GM12878 (cell line): ENCODE measurements at regions not wholly inside any gene's neighbourhood (a gene's known extent, or its start where the extent isn't known, plus 50 kb on each side); places are given as distances from the start of the nearest gene placed in this dataset.

Experiments used
- ATAC-seq: fragments of 200-7000 bp; cut with Tn5 transposase; 3 replicates; pipeline ENCODE4 v1.9.1; 2020; ENCODE audit warnings: mild to moderate bottlenecking, moderate library complexity
- BruUV-seq: library from RNA; stranded (reverse); fragments of 400-500 nt; replicated peaks from 2 replicates; lab custom pipeline; 2021; lab: Mats Ljungman, UMichigan
- CTCF ChIA-PET: fragments of 300-600 bp; sonication (Branson Sonifier 250); formaldehyde crosslinking; extraction: SDS; loops from one replicate; lab custom pipeline; 2021; ENCODE audit warnings: inconsistent platforms; lab: Yijun Ruan, JAX
- POLR2A ChIA-PET: fragments of 350-600 bp; formaldehyde crosslinking; extraction: SDS; loops from one replicate; lab custom pipeline; 2021; ENCODE audit warnings: inconsistent platforms; lab: Charles Lee
- RAD21 ChIA-PET: fragments of 300-600 bp; sonication (Branson Sonifier 250); formaldehyde crosslinking; loops from one replicate; lab custom pipeline; 2023; ENCODE audit warnings: antibody characterized with exemption; ENCODE audit not compliant: unreplicated experiment; lab: Charles Lee
- SMC1A ChIA-PET: fragments of 300-600 bp; sonication (Branson Sonifier 250); formaldehyde crosslinking; loops from one replicate; lab custom pipeline; 2023; ENCODE audit not compliant: unreplicated experiment, uncharacterized antibody; lab: Charles Lee
- DNase-seq: peaks from one replicate; pipeline ENCODE4 v3.0.0-alpha.2; 2011; ENCODE audit warnings: low read depth, low spot score
- FAIRE-seq: peaks from 3 replicates; lab custom pipeline; 2011; peaks lifted over from hg19 to GRCh38; lab: Jason Lieb, UNC
- H2AFZ ChIP-seq: 2 replicates; pipeline ENCODE4 v1.6.0; 2011; ENCODE audit warnings: low read depth, low read length, control low read depth; ENCODE audit not compliant: control insufficient read depth
- H3K27ac ChIP-seq: 2 replicates; pipeline ENCODE4 v1.5.1; 2011; ENCODE audit warnings: control low read depth; ENCODE audit not compliant: control insufficient read depth, insufficient read depth
- H3K27me3 ChIP-seq, 2 experiments: replicated peaks in 1 of 2; 2 replicates each; pipeline versions ENCODE4 v1.6.0 to v1.6.1; 2011; ENCODE audit warnings: low read length in 1 of 2; ENCODE audit not compliant: control insufficient read depth in 2 of 2, insufficient read depth in 2 of 2
- H3K36me3 ChIP-seq, 2 experiments: 2 replicates each; pipeline ENCODE4 v1.5.1; 2011; ENCODE audit warnings: low read length in 1 of 2; ENCODE audit not compliant: control insufficient read depth in 2 of 2, insufficient read depth in 2 of 2
- H3K4me1 ChIP-seq: 2 replicates; pipeline ENCODE4 v1.6.1; 2011; ENCODE audit warnings: mild to moderate bottlenecking, low read length, moderate library complexity, mixed read lengths; ENCODE audit not compliant: control insufficient read depth, insufficient read depth
- H3K4me2 ChIP-seq: 2 replicates; pipeline ENCODE4 v1.6.0; 2011; ENCODE audit warnings: control low read depth; ENCODE audit not compliant: control insufficient read depth, insufficient read depth
- H3K4me3 ChIP-seq: fragments of 200-600 bp; sonication (generic); 2 replicates; pipeline ENCODE4 v1.5.1; 2016
- H3K79me2 ChIP-seq: 2 replicates; pipeline ENCODE4 v1.6.0; 2011; ENCODE audit warnings: low read length; ENCODE audit not compliant: control insufficient read depth, insufficient read depth
- H3K9ac ChIP-seq: 2 replicates; pipeline ENCODE4 v1.8.0; 2011; ENCODE audit warnings: low read length, control low read depth, mixed read lengths; ENCODE audit not compliant: control insufficient read depth, insufficient read depth
- H3K9me3 ChIP-seq: replicated peaks from 3 replicates; pipeline ENCODE4 v1.5.1; 2011; ENCODE audit warnings: mild to moderate bottlenecking, low read length; ENCODE audit not compliant: control insufficient read depth, insufficient read depth
- H4K20me1 ChIP-seq: 2 replicates; pipeline ENCODE4 v1.6.0; 2011; ENCODE audit not compliant: control insufficient read depth, insufficient read depth
- BRCA1 ChIP-seq: IDR thresholded peaks from 2 replicates; pipeline ENCODE4 v1.6.1; 2011; ENCODE audit warnings: low read depth, low read length, improper control_type of control experiment
- E4F1 ChIP-seq: fragments of 450-650 bp; IDR thresholded peaks from 2 replicates; pipeline ENCODE4 v1.6.1; 2018; ENCODE audit warnings: borderline replicate concordance, mild to moderate bottlenecking; ENCODE audit not compliant: partially characterized antibody
- ETV6 ChIP-seq, 2 experiments: fragments of 450-650 bp in 1 of 2; IDR thresholded peaks in 1 of 2; conservative IDR thresholded peaks in 1 of 2; 2 replicates each; pipeline ENCODE4 v1.6.1; 2014; ENCODE audit warnings: antibody characterized with exemption in 1 of 2, borderline replicate concordance in 1 of 2, low read depth in 1 of 2, mild to moderate bottlenecking in 1 of 2, moderate library complexity in 1 of 2
- GATAD2B ChIP-seq: fragments of 450-650 bp; conservative IDR thresholded peaks from 2 replicates; pipeline ENCODE4 v1.6.1; 2017; ENCODE audit warnings: low read depth, mild to moderate bottlenecking, moderate library complexity
- HDAC6 ChIP-seq: fragments of 200-600 bp; sonication (generic); IDR thresholded peaks from one replicate; pipeline ENCODE4 v1.8.0; 2017; ENCODE audit warnings: antibody characterized with exemption; ENCODE audit not compliant: unreplicated experiment
- HDGF ChIP-seq: fragments of 450-650 bp; IDR thresholded peaks from 2 replicates; pipeline ENCODE4 v1.6.1; 2016; ENCODE audit warnings: antibody characterized with exemption
- KLF5 ChIP-seq: fragments of 450-650 bp; IDR thresholded peaks from 2 replicates; pipeline ENCODE4 v1.6.1; 2014; ENCODE audit warnings: mild to moderate bottlenecking; ENCODE audit not compliant: partially characterized antibody
- NKRF ChIP-seq: fragments of 450-650 bp; conservative IDR thresholded peaks from 2 replicates; pipeline ENCODE4 v1.6.1; 2017; ENCODE audit warnings: mild to moderate bottlenecking, moderate library complexity
- POLR2AphosphoS5 ChIP-seq: IDR thresholded peaks from 2 replicates; pipeline ENCODE4 v1.6.1; 2011; ENCODE audit warnings: mild to moderate bottlenecking, low read length, inconsistent platforms
- SIN3A ChIP-seq: IDR thresholded peaks from 2 replicates; pipeline ENCODE4 v1.6.1; 2012; ENCODE audit warnings: low read depth, low read length, improper control_type of control experiment
- STAT1 ChIP-seq: fragments of 450-650 bp; conservative IDR thresholded peaks from 2 replicates; pipeline ENCODE4 v1.6.1; 2014; ENCODE audit warnings: antibody characterized with exemption, mild to moderate bottlenecking
- WRNIP1 ChIP-seq: IDR thresholded peaks from 2 replicates; pipeline ENCODE4 v1.6.1; 2011; ENCODE audit warnings: low read depth, low read length, improper control_type of control experiment, borderline replicate concordance
- ZZZ3 ChIP-seq: IDR thresholded peaks from 2 replicates; pipeline ENCODE4 v1.6.1; 2011; ENCODE audit warnings: low read depth; ENCODE audit not compliant: control insufficient read depth, insufficient read length
- WGBS: methylation state at CpG from one replicate; pipeline ENCODE4 v1.1.6; 2016; ENCODE audit warnings: low lambda C conversion rate; ENCODE audit not compliant: insufficient replicate concordance, insufficient coverage; ENCODE audit errors: missing lambda C conversion rate; 5-methylcytosine and 5-hydroxymethylcytosine counted together
- in situ Hi-C: fragments of 300-500 bp; cut with MboI; formaldehyde crosslinking; loops from 9 replicates; pipeline ENCODE4 v1.14.3; 2018; ENCODE audit warnings: mixed read lengths
- intact Hi-C: fragments of 100-400 bp; cut with micrococcal nuclease; formaldehyde crosslinking; loops from one replicate; pipeline ENCODE4 v1.14.2; 2022; ENCODE audit not compliant: unreplicated experiment
- TF ChIP-seq, protein P1 (sequence below): fragments of 450-650 bp; IDR thresholded peaks from 2 replicates; pipeline ENCODE4 v1.6.1; 2017; ENCODE audit warnings: mild to moderate bottlenecking, moderate library complexity
- TF ChIP-seq, protein P2 (sequence below): IDR thresholded peaks from 2 replicates; pipeline ENCODE4 v1.6.1; 2011; ENCODE audit warnings: low read depth, mild to moderate bottlenecking, low read length, moderate library complexity, borderline replicate concordance; ENCODE audit errors: extremely low read depth

DNA sequence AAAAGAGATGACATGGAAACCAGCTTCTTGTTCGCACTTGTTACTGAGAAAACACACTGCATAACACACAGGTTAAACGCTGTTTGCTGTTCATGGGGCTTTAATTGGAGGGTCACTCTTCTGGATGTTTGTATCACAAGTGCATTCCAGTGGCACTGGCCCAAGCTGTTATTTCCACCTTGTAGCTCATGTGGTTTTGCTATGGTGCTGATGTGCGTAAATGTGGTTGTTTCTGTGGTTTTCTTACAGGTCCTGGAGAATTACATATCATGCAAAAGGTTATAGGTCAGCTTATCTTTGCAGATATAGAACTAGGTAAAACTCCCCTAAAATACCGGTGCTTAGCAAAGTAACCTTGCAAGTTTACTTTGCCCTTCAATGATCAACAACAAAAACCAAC lies 89.3 kb upstream of the AHI1 start:
- Histone ChIP-seq H2AFZ (no peak overlapping the region), H3K9ac (no peak overlapping the region), H3K4me2 (no peak overlapping the region), H3K9me3 (no peaks in the 10 kb centered on the region; the same call in 2 of the 3 replicates), H3K4me3 (no peak overlapping the region), H3K4me1 (no peaks in the 10 kb centered on the region), H3K36me3 (no peaks in the 10 kb centered on the region), H3K27ac (no peak overlapping the region), H3K27me3 (no peaks in the 10 kb centered on the region), H4K20me1 (no peaks in the 10 kb centered on the region), H3K79me2 (no peaks in the 10 kb centered on the region)
- ChIA-PET RAD21 (no interaction called here), CTCF (interaction anchor here (0.7 to 1.3 kb wide), 3 partner anchors 51 to 265 kb away, joined by 3 to 4 read pairs (median 3); partner anchors contain the start of gene PDE7B), POLR2A (no interaction called here), SMC1A (interaction anchor here (1.1 kb wide), 1 partner anchor 51 kb away, joined by 3 read pairs; no protein-coding TSS in a partner anchor)
- 49% methylated on average over 4 of the region's 4 CpGs for WGBS
- in situ Hi-C loops (no loop called here), intact Hi-C loops (loop anchor here (5.0 kb wide), 1 partner anchor 65 kb away; no protein-coding TSS in a partner anchor)
- no TSS peak for BruUV-seq
- DNase-seq (peak; percentile 21), FAIRE-seq (peak; percentile 44), ATAC-seq (peak; percentile 91)
- TF ChIP-seq E4F1 (no peak), HDAC6 (no peak), ETV6 (conservative IDR thresholded peaks at IDR 0.05 in 1 of 2, IDR thresholded peaks at IDR 0.05 in 1 of 2; ENCODE audit: borderline replicate concordance in 1 of 2, low read depth in 1 of 2) (no peak), KLF5 (no peak), SIN3A (no peak), GATAD2B (no peak), POLR2AphosphoS5 (no peak), BRCA1 (no peak), ZZZ3 (no peak), NKRF (no peak), HDGF (no peak), WRNIP1 (no peak), STAT1 (no peak)
- TF ChIP-seq, protein P1, sequence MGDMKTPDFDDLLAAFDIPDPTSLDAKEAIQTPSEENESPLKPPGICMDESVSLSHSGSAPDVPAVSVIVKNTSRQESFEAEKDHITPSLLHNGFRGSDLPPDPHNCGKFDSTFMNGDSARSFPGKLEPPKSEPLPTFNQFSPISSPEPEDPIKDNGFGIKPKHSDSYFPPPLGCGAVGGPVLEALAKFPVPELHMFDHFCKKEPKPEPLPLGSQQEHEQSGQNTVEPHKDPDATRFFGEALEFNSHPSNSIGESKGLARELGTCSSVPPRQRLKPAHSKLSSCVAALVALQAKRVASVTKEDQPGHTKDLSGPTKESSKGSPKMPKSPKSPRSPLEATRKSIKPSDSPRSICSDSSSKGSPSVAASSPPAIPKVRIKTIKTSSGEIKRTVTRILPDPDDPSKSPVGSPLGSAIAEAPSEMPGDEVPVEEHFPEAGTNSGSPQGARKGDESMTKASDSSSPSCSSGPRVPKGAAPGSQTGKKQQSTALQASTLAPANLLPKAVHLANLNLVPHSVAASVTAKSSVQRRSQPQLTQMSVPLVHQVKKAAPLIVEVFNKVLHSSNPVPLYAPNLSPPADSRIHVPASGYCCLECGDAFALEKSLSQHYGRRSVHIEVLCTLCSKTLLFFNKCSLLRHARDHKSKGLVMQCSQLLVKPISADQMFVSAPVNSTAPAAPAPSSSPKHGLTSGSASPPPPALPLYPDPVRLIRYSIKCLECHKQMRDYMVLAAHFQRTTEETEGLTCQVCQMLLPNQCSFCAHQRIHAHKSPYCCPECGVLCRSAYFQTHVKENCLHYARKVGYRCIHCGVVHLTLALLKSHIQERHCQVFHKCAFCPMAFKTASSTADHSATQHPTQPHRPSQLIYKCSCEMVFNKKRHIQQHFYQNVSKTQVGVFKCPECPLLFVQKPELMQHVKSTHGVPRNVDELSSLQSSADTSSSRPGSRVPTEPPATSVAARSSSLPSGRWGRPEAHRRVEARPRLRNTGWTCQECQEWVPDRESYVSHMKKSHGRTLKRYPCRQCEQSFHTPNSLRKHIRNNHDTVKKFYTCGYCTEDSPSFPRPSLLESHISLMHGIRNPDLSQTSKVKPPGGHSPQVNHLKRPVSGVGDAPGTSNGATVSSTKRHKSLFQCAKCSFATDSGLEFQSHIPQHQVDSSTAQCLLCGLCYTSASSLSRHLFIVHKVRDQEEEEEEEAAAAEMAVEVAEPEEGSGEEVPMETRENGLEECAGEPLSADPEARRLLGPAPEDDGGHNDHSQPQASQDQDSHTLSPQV: no peak
- TF ChIP-seq, protein P2, sequence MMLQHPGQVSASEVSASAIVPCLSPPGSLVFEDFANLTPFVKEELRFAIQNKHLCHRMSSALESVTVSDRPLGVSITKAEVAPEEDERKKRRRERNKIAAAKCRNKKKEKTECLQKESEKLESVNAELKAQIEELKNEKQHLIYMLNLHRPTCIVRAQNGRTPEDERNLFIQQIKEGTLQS: no peak
